ENCODE measurements at regions not wholly inside any gene's neighbourhood (a gene's known extent, or its start where the extent isn't known, plus 50 kb on each side); places are given as distances from the start of the nearest gene placed in this dataset.

DNA sequence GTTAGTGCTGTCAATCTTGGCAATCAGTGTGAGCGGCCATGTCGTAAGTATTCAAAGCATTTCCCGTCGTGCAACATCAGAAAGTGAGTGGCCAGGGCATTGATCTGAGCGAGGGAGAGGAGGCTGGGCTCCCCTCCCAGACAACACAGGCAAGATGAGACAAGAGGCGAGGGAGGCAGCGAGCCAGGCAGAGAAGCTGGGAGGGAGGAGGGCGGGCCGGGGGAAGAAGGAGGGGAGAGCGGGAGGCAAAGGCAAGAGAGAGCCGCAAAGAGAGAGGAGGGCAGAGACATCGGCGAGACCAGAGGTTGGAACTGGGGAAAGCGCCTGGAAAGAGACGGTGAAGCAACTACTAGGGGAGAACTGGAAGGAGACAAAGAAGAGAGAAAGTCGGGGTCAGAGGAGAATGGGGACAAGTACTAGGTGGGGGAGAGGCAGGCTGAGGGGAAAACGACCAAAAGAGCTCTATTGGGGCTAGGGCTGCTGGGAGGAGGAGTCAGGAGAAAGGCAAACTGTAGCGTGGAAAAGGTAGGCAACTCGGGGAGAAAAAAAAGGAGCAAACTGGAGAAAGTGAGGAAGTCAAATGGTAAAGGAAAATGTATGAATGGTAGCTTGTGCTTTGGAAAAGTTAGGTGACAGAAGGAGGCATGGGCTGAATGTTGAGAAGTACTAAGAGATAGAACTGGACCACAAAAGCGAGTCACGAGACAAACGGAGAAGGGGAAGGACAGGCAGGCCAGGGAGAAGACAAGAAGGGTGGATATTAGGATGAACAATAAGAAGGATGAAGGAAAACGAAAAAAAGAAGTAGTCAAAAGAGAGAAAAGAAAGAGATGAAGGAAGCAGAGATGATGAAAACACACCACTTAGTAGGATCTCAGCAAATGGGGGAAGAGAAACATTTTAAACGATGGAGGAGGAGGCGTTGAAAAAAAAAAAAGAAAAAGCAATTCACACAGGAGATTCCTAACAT is 130.5 kb upstream of the C11orf58 start:
- TF ChIP-seq, protein P1, sequence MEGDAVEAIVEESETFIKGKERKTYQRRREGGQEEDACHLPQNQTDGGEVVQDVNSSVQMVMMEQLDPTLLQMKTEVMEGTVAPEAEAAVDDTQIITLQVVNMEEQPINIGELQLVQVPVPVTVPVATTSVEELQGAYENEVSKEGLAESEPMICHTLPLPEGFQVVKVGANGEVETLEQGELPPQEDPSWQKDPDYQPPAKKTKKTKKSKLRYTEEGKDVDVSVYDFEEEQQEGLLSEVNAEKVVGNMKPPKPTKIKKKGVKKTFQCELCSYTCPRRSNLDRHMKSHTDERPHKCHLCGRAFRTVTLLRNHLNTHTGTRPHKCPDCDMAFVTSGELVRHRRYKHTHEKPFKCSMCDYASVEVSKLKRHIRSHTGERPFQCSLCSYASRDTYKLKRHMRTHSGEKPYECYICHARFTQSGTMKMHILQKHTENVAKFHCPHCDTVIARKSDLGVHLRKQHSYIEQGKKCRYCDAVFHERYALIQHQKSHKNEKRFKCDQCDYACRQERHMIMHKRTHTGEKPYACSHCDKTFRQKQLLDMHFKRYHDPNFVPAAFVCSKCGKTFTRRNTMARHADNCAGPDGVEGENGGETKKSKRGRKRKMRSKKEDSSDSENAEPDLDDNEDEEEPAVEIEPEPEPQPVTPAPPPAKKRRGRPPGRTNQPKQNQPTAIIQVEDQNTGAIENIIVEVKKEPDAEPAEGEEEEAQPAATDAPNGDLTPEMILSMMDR (IDR thresholded peaks at IDR 0.05): no peak
- TF ChIP-seq EZH2 (IDR thresholded peaks at IDR 0.05; ENCODE audit: borderline replicate concordance, insufficient read depth, low read depth, low read length, poor library complexity, severe bottlenecking): no peak
